Gastroesophageal sphincter (tissue), 4 donors: ENCODE measurements at regions not wholly inside any gene's neighbourhood (a gene's known extent, or its start where the extent isn't known, plus 50 kb on each side); places are given as distances from the start of the nearest gene placed in this dataset.
"Not testable (repeated sequence)": the region's sequence is repeated elsewhere in the genome, so short reads cannot be mapped to it uniquely, and the experiment has no call there.

Experiments
- ATAC-seq: fragments of 150-250 bp; one replicate; pipeline ENCODE4 v1.9.1; 2016; ENCODE audit warnings: mild to moderate bottlenecking, moderate library complexity
- H3K27ac ChIP-seq, 4 donors: fragments of 200-600 bp; sonication (generic) in 3 of 4; 1 replicate in 3 of 4; 2 replicates in 1 of 4; pipeline ENCODE4 v1.5.1; 2016 to 2019
- H3K27me3 ChIP-seq: fragments of 200-600 bp; sonication (generic); one replicate; pipeline ENCODE4 v1.5.1; 2019
- H3K36me3 ChIP-seq, 2 donors: fragments of 200-600 bp; sonication (generic); one replicate each; pipeline ENCODE4 v1.5.1; 2019; ENCODE audit warnings: control low read depth in 1 of 2
- H3K4me1 ChIP-seq, 3 donors: fragments of 200-600 bp; sonication (generic); 1 replicate in 2 of 3; 2 replicates in 1 of 3; pipeline ENCODE4 v1.5.1; 2016 to 2019; ENCODE audit warnings: control low read depth in 2 of 3
- H3K4me3 ChIP-seq, 2 donors: fragments of 200-600 bp; sonication (generic); one replicate each; pipeline ENCODE4 v1.5.1; 2019; ENCODE audit warnings: mild to moderate bottlenecking in 1 of 2, moderate library complexity in 1 of 2
- H3K9me3 ChIP-seq, 3 donors: fragments of 200-600 bp; sonication (generic); one replicate each; pipeline ENCODE4 v1.5.1; 2017 to 2019; ENCODE audit warnings: control low read depth in 2 of 3
- CTCF ChIP-seq, 4 experiments: fragments of 200-600 bp in 2 of 4; fragments of 450-650 bp in 2 of 4; sonication (generic) in 1 of 4; IDR thresholded peaks; one replicate each; pipeline ENCODE4 v1.5.1; 2017 to 2019; ENCODE audit warnings: antibody characterized with exemption in 4 of 4, mild to moderate bottlenecking in 2 of 4, moderate library complexity in 2 of 4
- EP300 ChIP-seq: sonication (generic); formaldehyde crosslinking; IDR thresholded peaks from one replicate; pipeline ENCODE4 v1.6.1; 2017; ENCODE audit warnings: antibody characterized with exemption, mild to moderate bottlenecking
- POLR2A ChIP-seq, 2 donors: fragments of 450-650 bp; IDR thresholded peaks; one replicate each; pipeline ENCODE4 v1.6.1; 2017; ENCODE audit warnings: antibody characterized with exemption in 2 of 2, mild to moderate bottlenecking in 2 of 2, moderate library complexity in 1 of 2
- POLR2AphosphoS5 ChIP-seq: sonication (generic); formaldehyde crosslinking; IDR thresholded peaks from one replicate; pipeline ENCODE4 v1.6.1; 2017; ENCODE audit warnings: antibody characterized with exemption
- WGBS, 2 donors: methylation state at CpG; one replicate each; pipeline ENCODE4 v1.1.5; 2018; ENCODE audit warnings: low coverage in 1 of 2; 5-methylcytosine and 5-hydroxymethylcytosine counted together

GRCh38 chr6:62775427-62776022 is 435.7 kb upstream of the FKBP1C start:
- ATAC-seq, result no peak
- TF ChIP-seq CTCF (IDR thresholded peaks at IDR 0.05) (peak in 1 of 4 experiments; percentile 33), EP300 (no peak), POLR2A (IDR thresholded peaks at IDR 0.05) (no peak), POLR2AphosphoS5 (no peak)
- no peaks in the 10 kb centered on the region for H3K4me1 ChIP-seq
- no peak overlapping the region for H3K4me3 ChIP-seq
- H3K9me3 ChIP-seq, result no peaks in the 10 kb centered on the region
- WGBS, 2 donors, result 44 to 51% methylated on average over 4 to 5 of the region's 5 CpGs
- H3K27me3 ChIP-seq, result no peaks in the 10 kb centered on the region
- no peaks in the 10 kb centered on the region for H3K36me3 ChIP-seq
- no peak overlapping the region for H3K27ac ChIP-seq

- ATAC-seq, H3K27ac ChIP-seq, H3K36me3 ChIP-seq, H3K9me3 ChIP-seq, H3K4me3 ChIP-seq, H3K27me3 ChIP-seq, H3K4me1 ChIP-seq: not testable (repeated sequence)
- WGBS, 2 donors, result 74 to 89% methylated on average over 3 to 4 of the region's 5 CpGs
These were observed 445.1 kb upstream of the FKBP1C start for GRCh38 chr6:62766174-62766573.

- H3K9me3 ChIP-seq, result no peaks in the 10 kb centered on the region
- no peak for ATAC-seq
- H3K27ac ChIP-seq, result no peak overlapping the region
- H3K4me3 ChIP-seq, result no peak overlapping the region
- no peaks in the 10 kb centered on the region for H3K27me3 ChIP-seq
- 68 to 89% methylated on average over 2 to 3 of the region's 3 CpGs for WGBS, 2 donors
- TF ChIP-seq CTCF (IDR thresholded peaks at IDR 0.05) (no peak), POLR2AphosphoS5 (no peak), POLR2A (IDR thresholded peaks at IDR 0.05) (no peak), EP300 (no peak)
- no peaks in the 10 kb centered on the region for H3K4me1 ChIP-seq
- H3K36me3 ChIP-seq, result no peaks in the 10 kb centered on the region
These were observed 446.4 kb upstream of the FKBP1C start for GRCh38 chr6:62764841-62765240.

GRCh38 chr6:62763125-62763912 is 447.9 kb upstream of the FKBP1C start:
- Histone ChIP-seq H3K27me3 (no peaks in the 10 kb centered on the region), H3K9me3 (no peaks in the 10 kb centered on the region), H3K27ac (no peak overlapping the region), H3K4me3 (no peak overlapping the region), H3K4me1 (no peaks in the 10 kb centered on the region), H3K36me3 (no peaks in the 10 kb centered on the region)
- 47 to 56% methylated on average over 2 of the region's 2 CpGs for WGBS, 2 donors
- TF ChIP-seq POLR2AphosphoS5, result no peak
- no peak for TF ChIP-seq EP300
- no peak for TF ChIP-seq POLR2A (IDR thresholded peaks at IDR 0.05)
- ATAC-seq, result no peak

- ATAC-seq, result no peak
- H3K27me3 ChIP-seq, result no peaks in the 10 kb centered on the region
- TF ChIP-seq CTCF (IDR thresholded peaks at IDR 0.05) (no peak), POLR2AphosphoS5 (no peak), EP300 (no peak), POLR2A (IDR thresholded peaks at IDR 0.05) (no peak)
- WGBS, 2 donors, result 67% methylated on average over 1 of the region's 1 CpG
- no peaks in the 10 kb centered on the region for H3K36me3 ChIP-seq
- H3K4me1 ChIP-seq, result no peaks in the 10 kb centered on the region
- no peak overlapping the region for H3K27ac ChIP-seq
- H3K4me3 ChIP-seq, result no peak overlapping the region
- no peaks in the 10 kb centered on the region for H3K9me3 ChIP-seq
These were observed 460.9 kb upstream of the KHDRBS2 start for GRCh38 chr6:62746968-62747367.

- H3K9me3 ChIP-seq, result no peaks in the 10 kb centered on the region
- ATAC-seq, result no peak
- no peak overlapping the region for H3K4me3 ChIP-seq
- H3K27ac ChIP-seq, result no peak overlapping the region
- TF ChIP-seq EP300, result no peak
- TF ChIP-seq POLR2AphosphoS5, result no peak
- TF ChIP-seq POLR2A (IDR thresholded peaks at IDR 0.05), result no peak
- no peak for TF ChIP-seq CTCF (IDR thresholded peaks at IDR 0.05)
- H3K36me3 ChIP-seq, result no peaks in the 10 kb centered on the region
- H3K4me1 ChIP-seq, result no peaks in the 10 kb centered on the region
- no peaks in the 10 kb centered on the region for H3K27me3 ChIP-seq
These were observed 460.1 kb upstream of the KHDRBS2 start for GRCh38 chr6:62746161-62746560.
